GM12864 (cell line): ENCODE measurements at regions not wholly inside any gene's neighbourhood (a gene's known extent, or its start where the extent isn't known, plus 50 kb on each side); places are given as distances from the start of the nearest gene placed in this dataset.
"Not testable (repeated sequence)": the region's sequence is repeated elsewhere in the genome, so short reads cannot be mapped to it uniquely, and the experiment has no call there.

Source experiments
- DNase-seq: peaks from one replicate; pipeline ENCODE4 v3.0.0-alpha.2; 2011; ENCODE audit warnings: low read depth
- H3K4me3 ChIP-seq: 2 replicates; pipeline ENCODE4 v1.5.1; 2011; ENCODE audit warnings: mild to moderate bottlenecking, low read depth, low read length, control low read depth
- CTCF ChIP-seq: IDR thresholded peaks from 2 replicates; pipeline ENCODE4 v1.5.1; 2011; ENCODE audit warnings: low read depth, mild to moderate bottlenecking, moderate library complexity, low read length, control low read depth, inconsistent platforms; ENCODE audit errors: missing control alignments

- no peak for TF ChIP-seq CTCF
- H3K4me3 ChIP-seq: no peak overlapping the region
- no peak for DNase-seq
Measured at GRCh38 chr12:94916663-94917062, 86.8 kb downstream of the NDUFA12 start.

GRCh38 chr12:94909663-94910062 is 93.8 kb downstream of the NDUFA12 start:
- no peak for TF ChIP-seq CTCF
- no peak for DNase-seq
- no peak overlapping the region for H3K4me3 ChIP-seq

GRCh38 chr12:94905749-94906148 is 97.7 kb downstream of the NDUFA12 start:
- DNase-seq, H3K4me3 ChIP-seq: not testable (repeated sequence)

GRCh38 chr12:94900496-94900895 is 103.0 kb downstream of the NDUFA12 start:
- no peak for DNase-seq
- no peak overlapping the region for H3K4me3 ChIP-seq
- TF ChIP-seq CTCF: no peak

- no peak overlapping the region for H3K4me3 ChIP-seq
- no peak for DNase-seq
- TF ChIP-seq CTCF: peak; percentile 25
Measured at GRCh38 chr12:94898388-94898787, 105.1 kb downstream of the NDUFA12 start.

GRCh38 chr12:94892544-94893267 is 110.8 kb downstream of the NDUFA12 start:
- DNase-seq: no peak
- H3K4me3 ChIP-seq: no peak overlapping the region
- TF ChIP-seq CTCF: no peak

- no peak for TF ChIP-seq CTCF
- DNase-seq: no peak
- no peak overlapping the region for H3K4me3 ChIP-seq
Measured at GRCh38 chr12:94889445-94890210, 113.9 kb downstream of the NDUFA12 start.
